ENCODE measurements at regions not wholly inside any gene's neighbourhood (a gene's known extent, or its start where the extent isn't known, plus 50 kb on each side); places are given as distances from the start of the nearest gene placed in this dataset.

DNA sequence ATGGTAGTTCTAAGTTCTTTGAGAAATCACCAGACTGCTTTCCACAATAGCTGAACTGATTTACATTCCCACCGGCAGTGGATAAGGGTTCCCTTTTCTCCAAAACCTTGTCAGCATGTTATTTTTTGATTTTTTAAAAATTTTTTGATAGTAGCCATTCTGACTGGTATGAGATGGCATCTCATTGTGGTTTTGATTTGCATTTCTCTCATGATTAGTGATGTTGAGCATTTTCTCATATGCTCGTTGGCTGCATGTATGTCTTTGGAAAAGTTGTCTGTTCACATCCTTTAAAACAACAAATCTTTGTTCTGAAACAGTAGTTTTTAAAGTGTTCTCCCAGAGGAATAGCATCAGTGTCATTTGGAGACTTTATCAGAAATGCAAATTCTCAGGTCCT, 77.5 kb upstream of the POMP start:
- H3K9me3 ChIP-seq (replicated peaks): no peaks in the 10 kb centered on the region
- intact Hi-C loops (cut with micrococcal nuclease): no loop called here
- no peaks in the 10 kb centered on the region for H3K36me3 ChIP-seq
- TF ChIP-seq, protein P1, sequence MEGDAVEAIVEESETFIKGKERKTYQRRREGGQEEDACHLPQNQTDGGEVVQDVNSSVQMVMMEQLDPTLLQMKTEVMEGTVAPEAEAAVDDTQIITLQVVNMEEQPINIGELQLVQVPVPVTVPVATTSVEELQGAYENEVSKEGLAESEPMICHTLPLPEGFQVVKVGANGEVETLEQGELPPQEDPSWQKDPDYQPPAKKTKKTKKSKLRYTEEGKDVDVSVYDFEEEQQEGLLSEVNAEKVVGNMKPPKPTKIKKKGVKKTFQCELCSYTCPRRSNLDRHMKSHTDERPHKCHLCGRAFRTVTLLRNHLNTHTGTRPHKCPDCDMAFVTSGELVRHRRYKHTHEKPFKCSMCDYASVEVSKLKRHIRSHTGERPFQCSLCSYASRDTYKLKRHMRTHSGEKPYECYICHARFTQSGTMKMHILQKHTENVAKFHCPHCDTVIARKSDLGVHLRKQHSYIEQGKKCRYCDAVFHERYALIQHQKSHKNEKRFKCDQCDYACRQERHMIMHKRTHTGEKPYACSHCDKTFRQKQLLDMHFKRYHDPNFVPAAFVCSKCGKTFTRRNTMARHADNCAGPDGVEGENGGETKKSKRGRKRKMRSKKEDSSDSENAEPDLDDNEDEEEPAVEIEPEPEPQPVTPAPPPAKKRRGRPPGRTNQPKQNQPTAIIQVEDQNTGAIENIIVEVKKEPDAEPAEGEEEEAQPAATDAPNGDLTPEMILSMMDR (IDR thresholded peaks at IDR 0.05; ENCODE audit: borderline replicate concordance): no peak
- H3K4me3 ChIP-seq: no peak overlapping the region
- H3K4me1 ChIP-seq: no peaks in the 10 kb centered on the region
- no peak overlapping the region for H3K27ac ChIP-seq (replicated peaks)
- DNase-seq: no peak
- peaks cover 17% of the 10 kb centered on the region for H3K27me3 ChIP-seq (ENCODE audit: low read depth)

DNA sequence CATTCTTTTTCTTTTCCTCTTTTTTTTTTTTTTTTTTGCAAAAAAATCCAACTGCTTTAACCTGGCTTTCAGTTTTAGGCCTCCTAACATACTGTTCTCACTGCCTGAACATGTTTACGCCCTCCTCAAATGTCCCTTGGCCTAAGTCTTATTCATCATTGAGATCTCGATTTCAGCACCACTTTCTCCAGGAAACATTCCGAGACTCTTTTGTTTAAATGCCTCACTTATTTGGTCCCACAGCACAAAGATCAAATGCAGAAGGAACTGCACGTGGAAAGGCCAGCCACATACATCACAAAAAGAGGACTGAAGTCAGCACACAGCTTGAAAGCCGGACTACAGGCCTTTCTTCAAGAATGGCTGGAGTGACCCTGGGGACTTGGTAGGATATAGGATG, 79.2 kb upstream of the POMP start:
- TF ChIP-seq, protein P1 (IDR thresholded peaks at IDR 0.05; ENCODE audit: borderline replicate concordance): no peak
- Histone ChIP-seq H3K27ac (replicated peaks) (no peak overlapping the region), H3K4me1 (no peaks in the 10 kb centered on the region), H3K4me3 (no peak overlapping the region), H3K9me3 (replicated peaks) (no peaks in the 10 kb centered on the region), H3K27me3 (ENCODE audit: low read depth) (peaks cover 17% of the 10 kb centered on the region), H3K36me3 (no peaks in the 10 kb centered on the region)
- no peak for DNase-seq
- intact Hi-C loops (cut with micrococcal nuclease): no loop called here

DNA sequence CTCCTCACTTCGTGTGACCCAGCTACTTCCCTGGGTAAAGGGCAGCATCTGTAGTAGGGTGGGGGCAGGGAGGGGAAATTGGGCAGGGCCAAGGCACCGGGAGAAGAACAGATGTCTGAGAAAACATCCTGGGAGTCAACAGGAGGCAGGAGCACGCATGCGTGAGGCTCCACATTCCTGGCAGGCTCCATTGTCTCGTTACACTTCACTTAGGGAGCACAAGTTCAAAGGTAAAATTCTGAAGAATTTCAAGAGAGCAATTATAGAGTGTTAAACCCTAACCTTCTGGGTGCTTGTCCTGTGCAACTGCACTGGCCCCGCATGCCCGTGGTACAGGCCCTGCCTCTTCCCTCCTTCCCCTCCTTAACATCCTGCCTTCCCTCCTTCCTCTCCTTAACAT, 79.6 kb upstream of the POMP start:
- TF ChIP-seq, protein P1 (IDR thresholded peaks at IDR 0.05; ENCODE audit: borderline replicate concordance): no peak
- Histone ChIP-seq H3K9me3 (replicated peaks) (no peaks in the 10 kb centered on the region), H3K4me1 (no peaks in the 10 kb centered on the region), H3K4me3 (no peak overlapping the region), H3K27ac (replicated peaks) (no peak overlapping the region), H3K36me3 (no peaks in the 10 kb centered on the region), H3K27me3 (ENCODE audit: low read depth) (peaks cover 17% of the 10 kb centered on the region)
- no peak for DNase-seq
- intact Hi-C loops (cut with micrococcal nuclease): no loop called here

DNA sequence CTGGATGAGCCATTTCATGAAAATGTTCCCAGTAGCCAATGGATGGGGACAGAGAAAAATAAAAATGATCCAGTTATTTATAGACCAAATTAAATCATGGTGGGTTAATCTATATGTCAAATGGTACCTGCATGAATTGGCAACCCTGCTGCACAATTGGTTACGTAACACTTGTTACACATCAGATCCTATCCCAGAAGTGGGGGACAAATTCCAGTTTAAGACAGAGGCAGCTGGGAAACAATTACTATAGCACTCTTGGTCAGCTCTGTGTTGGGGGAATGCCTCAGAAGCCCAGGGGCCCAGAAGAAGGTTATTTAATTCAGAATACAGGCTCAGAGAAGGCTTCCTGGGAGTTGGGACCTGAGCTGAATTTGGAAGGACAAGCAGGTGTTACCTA, 81.1 kb upstream of the FLT1 start:
- no peaks in the 10 kb centered on the region for H3K9me3 ChIP-seq (replicated peaks)
- no peak for DNase-seq
- H3K4me3 ChIP-seq: no peak overlapping the region
- H3K4me1 ChIP-seq: no peaks in the 10 kb centered on the region
- no peaks in the 10 kb centered on the region for H3K36me3 ChIP-seq
- no peak overlapping the region for H3K27ac ChIP-seq (replicated peaks)
- H3K27me3 ChIP-seq (ENCODE audit: low read depth): peaks cover 5% of the 10 kb centered on the region
- intact Hi-C loops (cut with micrococcal nuclease): no loop called here
- TF ChIP-seq, protein P1 (IDR thresholded peaks at IDR 0.05; ENCODE audit: borderline replicate concordance): no peak

DNA sequence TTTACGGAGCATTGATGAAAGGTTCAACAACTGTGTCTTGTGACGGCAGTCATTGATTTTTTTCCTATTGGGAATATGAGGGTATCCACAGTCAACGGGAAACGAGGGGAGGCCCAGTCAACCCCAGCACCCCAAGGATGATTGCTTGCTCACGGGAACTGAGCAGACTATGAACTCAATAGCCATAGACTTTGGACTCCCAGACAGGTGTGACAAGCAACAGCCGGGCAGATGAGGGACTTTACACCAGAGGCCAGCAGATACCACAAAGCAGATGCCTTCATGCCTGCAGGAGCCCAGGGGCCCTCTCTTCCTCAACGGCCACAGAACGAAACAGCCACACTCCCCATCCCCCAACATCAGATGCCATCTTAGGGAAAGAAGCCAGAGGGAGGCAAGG, 80.3 kb upstream of the FLT1 start:
- H3K9me3 ChIP-seq (replicated peaks): no peaks in the 10 kb centered on the region
- intact Hi-C loops (cut with micrococcal nuclease): no loop called here
- H3K27ac ChIP-seq (replicated peaks): no peak overlapping the region
- no peak overlapping the region for H3K4me3 ChIP-seq
- DNase-seq: no peak
- no peaks in the 10 kb centered on the region for H3K4me1 ChIP-seq
- TF ChIP-seq, protein P1 (IDR thresholded peaks at IDR 0.05; ENCODE audit: borderline replicate concordance): no peak
- peaks cover 5% of the 10 kb centered on the region for H3K27me3 ChIP-seq (ENCODE audit: low read depth)
- H3K36me3 ChIP-seq: no peaks in the 10 kb centered on the region

DNA sequence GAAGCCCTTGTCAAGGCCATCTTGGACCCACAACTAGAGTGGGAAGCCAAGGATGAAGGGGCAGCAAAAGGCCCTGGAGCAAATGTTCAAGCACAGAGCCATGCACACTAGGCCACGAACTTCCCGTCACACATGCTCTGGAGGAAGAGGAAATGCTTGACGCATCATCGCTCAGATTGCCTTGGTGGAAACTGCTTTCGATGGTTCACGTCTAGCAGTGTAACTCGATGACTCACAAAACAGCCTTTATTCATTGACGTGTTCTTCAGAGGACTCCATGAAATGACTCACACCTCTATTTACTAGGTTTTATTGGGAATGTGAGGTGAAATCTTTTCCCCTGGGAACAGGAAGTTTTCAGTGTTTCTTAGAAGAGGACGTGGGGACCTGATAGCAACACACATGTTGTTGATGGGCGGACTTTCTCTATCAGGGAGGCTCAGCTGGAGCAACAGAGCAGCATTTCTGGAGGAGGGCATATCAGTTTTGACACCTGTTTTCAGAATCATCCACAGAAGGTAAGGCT, 79.8 kb upstream of the FLT1 start:
- TF ChIP-seq, protein P1 (IDR thresholded peaks at IDR 0.05; ENCODE audit: borderline replicate concordance): no peak
- Histone ChIP-seq H3K36me3 (no peaks in the 10 kb centered on the region), H3K4me1 (no peaks in the 10 kb centered on the region), H3K9me3 (replicated peaks) (no peaks in the 10 kb centered on the region), H3K27ac (replicated peaks) (no peak overlapping the region), H3K4me3 (no peak overlapping the region), H3K27me3 (ENCODE audit: low read depth) (peaks cover 5% of the 10 kb centered on the region)
- intact Hi-C loops (cut with micrococcal nuclease): no loop called here
- DNase-seq: no peak
